Hepatic stellate cell (primary cell): ENCODE measurements at regions not wholly inside any gene's neighbourhood (a gene's known extent, or its start where the extent isn't known, plus 50 kb on each side); places are given as distances from the start of the nearest gene placed in this dataset.
A peak's percentile ranks its signal among the peaks of the same experiment; 100 is the strongest.
"Not testable (repeated sequence)": the region's sequence is repeated elsewhere in the genome, so short reads cannot be mapped to it uniquely, and the experiment has no call there.

Experiments used
- DNase-seq: peaks from one replicate; pipeline ENCODE4 v3.0.0; 2011; ENCODE audit warnings: low spot score

GRCh38 chr5:96483878-96484277 lies 50.8 kb upstream of the PCSK1 start:
- no peak for DNase-seq

DNA sequence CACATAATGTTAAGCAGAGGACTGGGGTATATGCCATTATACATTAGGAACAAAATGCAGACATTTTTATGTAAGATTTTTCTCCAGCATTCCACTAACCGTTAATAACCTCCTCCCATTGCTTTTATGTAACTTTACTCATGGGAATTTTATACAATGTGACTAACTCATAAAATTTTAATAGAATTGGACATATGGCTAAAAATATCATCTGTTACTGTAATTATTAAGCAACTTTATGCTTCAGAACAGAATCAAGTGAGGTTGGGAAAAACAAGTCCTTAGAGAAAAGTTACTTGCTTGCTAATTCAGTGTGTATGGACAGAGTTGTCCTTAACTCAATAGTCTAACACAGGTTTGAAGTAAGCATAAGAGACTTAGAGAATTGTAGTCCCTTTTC lies 54.8 kb upstream of the PCSK1 start:
- DNase-seq, result no peak

- DNase-seq, result no peak
Measured at GRCh38 chr5:96489532-96489931, 56.5 kb upstream of the PCSK1 start.

DNA sequence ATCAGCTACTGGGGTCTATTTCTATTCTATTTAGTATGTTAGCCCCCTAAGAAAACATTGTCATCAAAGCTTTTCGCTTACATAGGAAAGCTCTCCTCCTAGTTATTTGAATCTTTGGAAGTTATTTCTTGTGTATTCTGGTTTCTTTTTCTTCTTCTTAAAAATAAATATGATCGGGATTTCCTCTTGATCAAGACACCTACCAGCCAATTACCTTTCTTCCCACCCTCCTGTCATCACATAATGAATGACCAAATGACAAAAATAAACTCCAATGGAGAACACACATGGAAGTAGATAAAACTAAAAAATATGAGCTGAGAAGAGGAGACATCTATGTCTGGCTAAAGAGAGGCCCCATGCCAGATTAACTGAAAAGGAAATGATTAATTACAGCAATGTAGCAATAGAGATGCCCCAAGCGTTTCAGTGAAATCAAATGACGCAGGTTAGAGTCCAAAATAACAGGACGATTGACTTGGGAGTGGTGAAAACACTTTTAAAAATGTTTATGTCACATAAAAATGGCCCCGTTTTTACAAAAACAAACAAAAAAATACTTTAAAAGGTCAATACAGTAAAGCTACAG lies 59.5 kb upstream of the PCSK1 start:
- peak; percentile 4 for DNase-seq

DNA sequence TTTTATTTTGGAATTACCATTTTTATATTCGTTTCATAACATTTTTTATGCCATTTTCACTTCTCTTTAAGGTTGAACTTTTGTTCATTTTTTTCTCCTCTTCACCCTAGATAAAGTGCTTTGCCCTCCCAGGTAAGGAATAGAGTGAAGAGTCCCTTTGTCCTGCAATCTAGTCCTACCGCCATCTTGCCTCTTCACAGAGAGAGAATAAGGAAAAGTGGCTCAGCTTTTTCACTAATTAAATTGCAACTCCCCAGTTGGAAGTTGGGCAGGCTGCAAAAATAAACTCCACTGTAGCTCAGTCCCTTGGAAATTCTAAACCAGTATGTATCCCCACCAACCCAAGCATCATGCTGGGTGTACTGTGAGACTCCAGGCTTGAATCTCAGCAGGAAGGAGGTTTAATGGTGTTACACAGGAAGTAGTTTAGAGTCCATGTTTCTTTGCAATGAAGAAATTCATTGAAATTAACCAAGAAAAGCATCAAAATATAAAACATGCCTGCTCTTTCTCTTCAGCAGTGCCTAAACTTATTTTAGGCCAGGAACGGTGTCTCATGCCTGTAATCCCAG lies 60.3 kb upstream of the PCSK1 start:
- DNase-seq, result no peak

- not testable (repeated sequence) for DNase-seq
Measured at GRCh38 chr5:96495412-96495811, 62.4 kb upstream of the PCSK1 start.

DNA sequence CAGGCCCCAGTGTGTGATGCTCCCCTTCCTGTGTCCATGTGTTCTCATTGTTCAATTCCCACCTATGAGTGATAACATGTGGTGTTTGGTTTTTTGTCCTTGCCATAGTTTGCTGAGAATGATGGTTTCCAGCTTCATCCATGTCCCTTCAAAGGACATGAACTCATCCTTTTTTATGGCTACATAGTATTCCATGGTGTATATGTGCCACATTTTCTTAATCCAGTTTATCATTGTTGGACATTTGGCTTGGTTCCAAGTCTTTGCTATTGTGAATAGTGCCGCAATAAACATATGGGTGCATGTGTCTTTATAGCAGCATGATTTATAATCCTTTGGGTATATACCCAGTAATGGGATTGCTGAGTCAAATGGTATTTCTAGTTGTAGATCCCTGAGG lies 64.0 kb upstream of the PCSK1 start:
- not testable (repeated sequence) for DNase-seq

DNA sequence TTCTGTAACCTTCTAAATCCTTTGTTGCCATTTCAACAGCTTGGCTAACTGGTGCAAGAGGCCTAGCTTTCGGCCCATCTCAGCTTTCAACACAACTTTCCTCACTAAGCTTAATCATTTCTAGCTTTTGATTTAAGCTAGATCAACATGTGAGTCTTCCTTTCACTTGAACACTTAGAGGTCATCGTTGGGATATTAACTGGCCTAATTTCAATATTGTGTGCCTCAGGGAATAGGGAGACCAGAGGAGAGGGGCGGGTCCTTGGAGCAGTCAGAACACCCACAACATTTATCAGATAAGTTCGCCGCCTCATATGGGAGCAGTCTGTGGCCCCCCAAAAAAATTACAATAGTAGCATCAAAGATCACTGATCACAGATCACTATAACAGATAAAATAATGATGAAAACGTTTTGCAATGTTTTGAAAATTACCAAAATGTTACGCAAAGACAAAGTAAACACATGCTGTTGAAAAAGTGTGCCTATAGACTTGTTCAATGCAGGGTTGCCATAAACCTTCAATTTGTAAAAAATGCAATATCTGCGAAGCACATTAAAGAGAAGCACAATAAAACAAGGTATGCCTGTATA lies 66.8 kb upstream of the PCSK1 start:
- no peak for DNase-seq

- no peak for DNase-seq
Measured at GRCh38 chr5:96501991-96502646, 69.1 kb upstream of the PCSK1 start.

- DNase-seq, result no peak
Measured at GRCh38 chr5:96503501-96504236, 70.6 kb upstream of the PCSK1 start.

- no peak for DNase-seq
Measured at GRCh38 chr5:96506376-96506775, 73.3 kb upstream of the PCSK1 start.

GRCh38 chr5:96506866-96507527 lies 73.9 kb upstream of the PCSK1 start:
- DNase-seq, result no peak

DNA sequence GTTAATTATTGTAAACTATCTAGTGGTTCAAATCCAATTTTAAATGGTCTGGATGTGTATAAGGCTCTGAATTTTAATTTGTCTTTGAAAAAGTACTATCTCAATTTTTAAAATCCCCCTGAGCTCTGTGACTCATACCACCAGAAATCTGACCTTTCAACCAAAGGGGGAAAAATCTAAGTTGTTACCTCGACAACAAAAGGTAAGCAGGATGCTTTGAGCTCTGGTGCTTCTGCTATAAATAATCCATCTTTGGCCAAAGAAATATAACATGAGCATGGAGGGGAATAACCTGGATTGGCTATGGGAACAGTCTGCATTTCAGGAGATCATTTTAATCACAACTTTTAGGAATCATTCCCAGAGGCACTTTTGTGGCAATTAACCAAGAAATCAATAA lies 76.3 kb upstream of the PCSK1 start:
- DNase-seq, result no peak

DNA sequence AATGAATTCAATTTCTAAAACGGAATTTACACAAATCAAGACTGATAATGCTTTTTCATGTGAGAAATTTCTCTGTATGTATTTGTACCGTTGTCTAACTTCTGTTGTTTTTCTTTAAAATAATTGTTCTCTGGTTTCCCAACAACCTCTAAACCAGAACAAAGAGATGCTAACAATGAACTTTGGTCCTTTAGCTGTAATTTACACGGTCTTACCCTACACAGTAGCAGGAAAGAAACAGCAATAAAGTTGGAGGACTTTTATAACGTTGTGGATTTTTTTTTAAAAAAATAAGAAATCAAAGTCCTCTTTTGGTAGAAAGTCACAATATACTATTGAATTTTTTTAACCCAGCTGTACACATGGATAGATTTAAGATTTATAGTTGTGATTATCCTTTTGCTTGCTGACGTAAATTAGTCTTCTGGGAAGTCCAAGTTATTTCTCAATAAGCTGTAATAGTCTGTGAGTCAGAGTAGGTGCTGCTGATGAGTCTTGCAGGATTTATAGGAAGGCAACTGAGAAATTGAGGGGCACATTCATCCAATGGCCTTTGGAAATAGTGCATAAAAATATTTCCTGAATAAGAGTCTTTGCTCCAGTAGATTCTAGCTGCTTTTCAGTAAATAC lies 76.8 kb upstream of the PCSK1 start:
- DNase-seq, result no peak

DNA sequence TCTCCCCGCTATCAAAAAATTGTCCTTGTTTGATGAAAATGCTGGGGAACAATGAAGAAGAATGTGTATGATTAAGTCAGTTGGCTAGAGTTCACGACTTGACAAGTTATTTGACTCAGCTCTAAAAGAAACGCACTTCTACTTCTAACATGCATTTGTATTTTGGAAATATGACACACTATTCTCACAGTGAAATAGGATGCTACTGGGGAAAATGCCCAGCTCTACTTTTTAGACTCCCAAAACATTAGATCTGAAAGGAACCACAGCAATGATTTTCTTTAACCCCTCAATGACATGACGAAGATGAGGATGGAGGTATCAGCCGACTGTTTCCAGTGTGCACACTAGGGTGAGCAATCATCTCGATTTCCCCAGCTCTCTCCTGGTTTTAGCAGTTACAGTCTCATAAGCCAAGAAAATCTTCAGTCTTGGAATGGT lies 83.6 kb upstream of the PCSK1 start:
- no peak for DNase-seq

DNA sequence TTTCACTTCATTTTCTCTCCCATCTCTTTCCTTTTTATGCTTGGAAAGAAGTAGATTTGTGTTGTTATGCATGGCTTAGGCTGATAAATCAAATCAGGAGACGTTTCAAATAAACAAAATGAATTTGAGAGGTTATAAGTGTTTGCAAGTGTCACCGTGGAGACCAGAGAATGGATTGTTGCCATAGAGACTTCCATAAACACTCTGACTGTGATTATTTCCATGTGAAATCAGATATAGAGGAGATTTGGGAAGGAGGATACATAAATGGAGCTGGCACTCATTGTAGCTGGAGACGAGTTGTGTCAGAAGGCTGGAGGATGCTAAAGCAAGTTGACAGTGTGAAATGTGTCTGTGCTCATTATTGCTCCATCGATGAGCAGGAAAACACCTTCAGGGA lies 84.2 kb upstream of the PCSK1 start:
- DNase-seq, result no peak

DNA sequence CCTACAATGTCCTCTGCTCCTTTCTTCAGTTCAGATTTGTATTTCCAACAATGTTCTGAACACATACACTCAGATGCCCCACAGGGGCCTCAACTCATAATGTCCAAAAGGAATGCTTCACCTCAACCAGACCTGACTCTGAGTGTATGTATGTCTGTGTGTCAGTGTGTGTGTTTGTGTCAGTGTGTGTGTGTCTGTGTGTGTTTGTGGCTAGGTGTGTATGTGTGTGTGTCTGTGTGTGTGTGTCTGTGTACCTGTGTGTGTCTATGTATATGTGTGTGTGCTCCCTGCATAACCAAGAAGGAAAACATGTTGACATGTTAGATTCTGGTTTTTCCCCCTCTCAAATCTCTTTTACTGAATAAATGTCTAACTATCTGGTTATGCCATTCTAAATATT lies 87.3 kb upstream of the PCSK1 start:
- DNase-seq, result no peak

GRCh38 chr5:96522635-96523355 lies 89.7 kb upstream of the PCSK1 start:
- DNase-seq, result no peak

- no peak for DNase-seq
Measured at GRCh38 chr5:96527768-96528661, 95.0 kb upstream of the PCSK1 start.
